ENCODE measurements at regions not wholly inside any gene's neighbourhood (a gene's known extent, or its start where the extent isn't known, plus 50 kb on each side); places are given as distances from the start of the nearest gene placed in this dataset.
"Not testable (repeated sequence)": the region's sequence is repeated elsewhere in the genome, so short reads cannot be mapped to it uniquely, and the experiment has no call there.

DNA sequence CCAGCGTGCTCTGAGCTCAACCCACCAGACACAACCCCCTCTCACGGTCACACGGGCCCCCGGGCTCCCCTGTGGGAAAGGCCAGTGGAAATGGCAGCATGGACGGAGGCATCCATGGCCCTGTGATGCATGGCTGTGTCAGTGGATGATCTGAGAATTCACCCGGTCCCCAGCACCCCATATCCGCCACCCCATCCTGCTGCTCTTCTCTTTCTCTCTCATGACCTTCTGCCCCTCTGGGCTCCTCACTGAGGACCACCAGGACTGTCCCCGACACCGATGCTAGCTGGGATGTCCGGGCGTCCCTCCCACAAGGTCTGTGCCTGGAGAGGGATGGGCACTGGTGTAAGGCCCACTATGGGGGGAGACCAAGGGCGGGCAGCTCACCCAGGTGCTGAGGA is 282.2 kb downstream of the ADGRD1 start:
- Histone ChIP-seq H3K27ac (no peak overlapping the region), H3K4me1 (ENCODE audit: low read depth) (no peaks in the 10 kb centered on the region), H3K36me3 (no peaks in the 10 kb centered on the region), H3K27me3 (no peaks in the 10 kb centered on the region), H3K4me3 (no peak overlapping the region), H3K9me3 (ENCODE audit: low read depth) (no peaks in the 10 kb centered on the region)
- DNase-seq (ENCODE audit: low read depth in 1 of 2, low spot score in 1 of 2) = no peak
- TF ChIP-seq, protein P1, sequence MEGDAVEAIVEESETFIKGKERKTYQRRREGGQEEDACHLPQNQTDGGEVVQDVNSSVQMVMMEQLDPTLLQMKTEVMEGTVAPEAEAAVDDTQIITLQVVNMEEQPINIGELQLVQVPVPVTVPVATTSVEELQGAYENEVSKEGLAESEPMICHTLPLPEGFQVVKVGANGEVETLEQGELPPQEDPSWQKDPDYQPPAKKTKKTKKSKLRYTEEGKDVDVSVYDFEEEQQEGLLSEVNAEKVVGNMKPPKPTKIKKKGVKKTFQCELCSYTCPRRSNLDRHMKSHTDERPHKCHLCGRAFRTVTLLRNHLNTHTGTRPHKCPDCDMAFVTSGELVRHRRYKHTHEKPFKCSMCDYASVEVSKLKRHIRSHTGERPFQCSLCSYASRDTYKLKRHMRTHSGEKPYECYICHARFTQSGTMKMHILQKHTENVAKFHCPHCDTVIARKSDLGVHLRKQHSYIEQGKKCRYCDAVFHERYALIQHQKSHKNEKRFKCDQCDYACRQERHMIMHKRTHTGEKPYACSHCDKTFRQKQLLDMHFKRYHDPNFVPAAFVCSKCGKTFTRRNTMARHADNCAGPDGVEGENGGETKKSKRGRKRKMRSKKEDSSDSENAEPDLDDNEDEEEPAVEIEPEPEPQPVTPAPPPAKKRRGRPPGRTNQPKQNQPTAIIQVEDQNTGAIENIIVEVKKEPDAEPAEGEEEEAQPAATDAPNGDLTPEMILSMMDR (IDR thresholded peaks at IDR 0.05; ENCODE audit: low read depth, low read length) = no peak

GRCh38 chr12:131239384-131240094 is 285.8 kb downstream of the ADGRD1 start:
- Histone ChIP-seq H3K9me3 (ENCODE audit: low read depth) (no peaks in the 10 kb centered on the region), H3K27me3 (no peaks in the 10 kb centered on the region), H3K36me3 (no peaks in the 10 kb centered on the region), H3K4me3 (no peak overlapping the region), H3K4me1 (ENCODE audit: low read depth) (no peaks in the 10 kb centered on the region), H3K27ac (no peak overlapping the region)
- TF ChIP-seq, protein P1 (IDR thresholded peaks at IDR 0.05; ENCODE audit: low read depth, low read length) = no peak
- no peak for DNase-seq (ENCODE audit: low read depth in 1 of 2, low spot score in 1 of 2)

DNA sequence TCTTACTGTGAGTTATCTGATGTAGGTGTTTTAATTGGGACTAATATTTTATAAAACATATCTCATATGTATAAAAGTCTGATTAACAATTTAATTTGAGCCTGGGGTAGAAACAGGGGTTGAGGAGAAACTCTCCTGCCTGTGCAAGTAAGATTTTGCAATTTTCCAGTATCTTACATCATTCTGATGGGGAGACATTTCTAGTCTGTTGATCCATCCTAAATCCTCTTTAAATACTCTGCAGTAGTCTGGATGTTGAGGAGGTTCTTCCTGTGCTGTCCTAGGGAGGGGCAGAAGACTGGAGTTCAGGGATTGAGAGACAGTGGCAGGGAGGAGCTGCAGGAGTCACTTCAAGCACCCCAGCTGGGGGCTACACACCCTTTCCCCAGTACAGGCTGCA is 287.8 kb downstream of the ADGRD1 start:
- TF ChIP-seq, protein P1 (IDR thresholded peaks at IDR 0.05; ENCODE audit: low read depth, low read length) = no peak
- no peak overlapping the region for H3K4me3 ChIP-seq
- H3K9me3 ChIP-seq (ENCODE audit: low read depth) = no peaks in the 10 kb centered on the region
- no peaks in the 10 kb centered on the region for H3K27me3 ChIP-seq
- no peaks in the 10 kb centered on the region for H3K36me3 ChIP-seq
- DNase-seq (ENCODE audit: low read depth in 1 of 2, low spot score in 1 of 2) = no peak
- H3K27ac ChIP-seq = no peak overlapping the region
- no peaks in the 10 kb centered on the region for H3K4me1 ChIP-seq (ENCODE audit: low read depth)

- Histone ChIP-seq H3K36me3 (no peaks in the 10 kb centered on the region), H3K27ac (no peak overlapping the region), H3K4me3 (no peak overlapping the region), H3K4me1 (ENCODE audit: low read depth) (no peaks in the 10 kb centered on the region), H3K27me3 (no peaks in the 10 kb centered on the region), H3K9me3 (ENCODE audit: low read depth) (no peaks in the 10 kb centered on the region)
- no peak for DNase-seq (ENCODE audit: low read depth in 1 of 2, low spot score in 1 of 2)
- TF ChIP-seq, protein P1 (IDR thresholded peaks at IDR 0.05; ENCODE audit: low read depth, low read length) = no peak
Observed at GRCh38 chr12:131242741-131243496, 289.2 kb downstream of the ADGRD1 start.

DNA sequence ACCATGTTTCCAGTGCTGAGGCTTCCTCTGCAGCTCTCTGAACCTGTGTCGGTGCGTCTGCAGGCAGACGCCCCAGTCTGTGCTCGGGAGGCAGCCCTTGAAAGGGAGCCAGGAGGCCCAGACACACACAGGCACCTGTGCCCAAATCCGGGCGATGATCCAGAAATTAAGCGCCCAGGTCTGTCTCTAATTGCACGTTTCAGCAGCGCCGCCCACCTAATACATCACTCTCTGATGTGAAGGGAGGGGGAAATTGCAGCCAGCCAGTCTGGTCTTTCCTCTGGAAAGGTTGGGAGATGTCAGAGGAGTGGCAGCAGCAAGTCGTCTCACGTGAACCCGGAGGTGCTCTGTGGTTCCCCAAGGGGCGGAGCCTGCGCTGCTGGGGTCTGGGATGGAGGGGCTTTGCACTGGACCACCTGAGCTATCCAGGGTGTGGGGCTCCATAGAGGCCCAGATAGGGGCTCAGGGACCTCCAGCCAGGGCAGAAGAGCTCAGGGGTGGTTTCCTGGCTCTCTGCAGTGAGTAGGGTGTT is 290.5 kb downstream of the ADGRD1 start:
- H3K9me3 ChIP-seq (ENCODE audit: low read depth); H3K27ac ChIP-seq; H3K4me1 ChIP-seq (ENCODE audit: low read depth); H3K4me3 ChIP-seq; H3K27me3 ChIP-seq; H3K36me3 ChIP-seq; DNase-seq (ENCODE audit: low read depth in 1 of 2, low spot score in 1 of 2): not testable (repeated sequence)

DNA sequence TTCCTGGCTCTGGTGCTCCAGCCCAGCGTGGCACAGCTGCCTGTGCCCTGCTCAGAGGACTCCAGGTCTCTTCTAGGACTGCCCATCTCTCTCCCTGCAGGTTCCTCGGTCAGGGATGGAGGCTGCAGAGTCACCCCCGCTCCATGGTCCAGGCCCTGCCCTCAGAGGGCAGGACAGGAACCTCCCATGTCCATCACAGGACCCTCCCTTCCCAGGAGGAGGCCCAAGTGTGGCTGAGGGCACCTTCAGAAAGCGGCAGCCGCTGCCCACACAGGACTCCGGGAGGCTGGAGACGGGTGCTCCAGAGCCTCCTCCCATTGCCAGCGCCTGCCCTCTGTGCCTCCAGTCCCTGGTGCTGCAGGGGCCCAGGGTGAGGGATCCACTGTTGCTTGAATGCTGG is 291.5 kb downstream of the ADGRD1 start:
- H3K9me3 ChIP-seq (ENCODE audit: low read depth); H3K27ac ChIP-seq; DNase-seq (ENCODE audit: low read depth in 1 of 2, low spot score in 1 of 2); H3K4me3 ChIP-seq; H3K27me3 ChIP-seq; H3K36me3 ChIP-seq; H3K4me1 ChIP-seq (ENCODE audit: low read depth): not testable (repeated sequence)
